ENCODE measurements at regions not wholly inside any gene's neighbourhood (a gene's known extent, or its start where the extent isn't known, plus 50 kb on each side); places are given as distances from the start of the nearest gene placed in this dataset.

DNA sequence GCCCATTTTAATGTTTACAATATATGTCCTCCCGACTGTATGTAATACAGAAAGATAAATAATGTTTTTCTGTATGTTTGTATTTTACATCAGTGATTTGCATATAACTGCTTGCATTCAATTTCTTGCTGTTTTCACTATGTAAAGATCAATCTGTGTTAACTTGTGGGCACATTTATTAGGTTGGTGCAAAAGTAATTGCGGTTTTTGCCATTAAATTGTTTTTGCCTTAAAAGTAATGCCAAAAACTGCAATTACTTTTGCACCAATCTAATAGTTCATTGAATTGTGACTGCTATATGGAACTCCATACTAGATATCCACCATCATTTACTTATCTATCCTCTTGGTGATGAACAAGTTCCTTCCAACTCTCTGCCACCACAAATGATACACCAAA is 73.9 kb upstream of the SRD5A3 start:
- TF ChIP-seq, protein P1, sequence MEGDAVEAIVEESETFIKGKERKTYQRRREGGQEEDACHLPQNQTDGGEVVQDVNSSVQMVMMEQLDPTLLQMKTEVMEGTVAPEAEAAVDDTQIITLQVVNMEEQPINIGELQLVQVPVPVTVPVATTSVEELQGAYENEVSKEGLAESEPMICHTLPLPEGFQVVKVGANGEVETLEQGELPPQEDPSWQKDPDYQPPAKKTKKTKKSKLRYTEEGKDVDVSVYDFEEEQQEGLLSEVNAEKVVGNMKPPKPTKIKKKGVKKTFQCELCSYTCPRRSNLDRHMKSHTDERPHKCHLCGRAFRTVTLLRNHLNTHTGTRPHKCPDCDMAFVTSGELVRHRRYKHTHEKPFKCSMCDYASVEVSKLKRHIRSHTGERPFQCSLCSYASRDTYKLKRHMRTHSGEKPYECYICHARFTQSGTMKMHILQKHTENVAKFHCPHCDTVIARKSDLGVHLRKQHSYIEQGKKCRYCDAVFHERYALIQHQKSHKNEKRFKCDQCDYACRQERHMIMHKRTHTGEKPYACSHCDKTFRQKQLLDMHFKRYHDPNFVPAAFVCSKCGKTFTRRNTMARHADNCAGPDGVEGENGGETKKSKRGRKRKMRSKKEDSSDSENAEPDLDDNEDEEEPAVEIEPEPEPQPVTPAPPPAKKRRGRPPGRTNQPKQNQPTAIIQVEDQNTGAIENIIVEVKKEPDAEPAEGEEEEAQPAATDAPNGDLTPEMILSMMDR (IDR thresholded peaks at IDR 0.05; ENCODE audit: borderline replicate concordance, extremely low read depth, low read length, poor library complexity, severe bottlenecking), result no peak
- TF ChIP-seq EZH2 (IDR thresholded peaks at IDR 0.05; ENCODE audit: borderline replicate concordance, low read depth, low read length, severe bottlenecking), result no peak
